GM21786 (cell line): ENCODE measurements at regions not wholly inside any gene's neighbourhood (a gene's known extent, or its start where the extent isn't known, plus 50 kb on each side); places are given as distances from the start of the nearest gene placed in this dataset.

Source experiments
- ATAC-seq: cut with Tn5 transposase; IDR thresholded peaks from one replicate; pipeline ENCODE4 v1.9.1; 2021; ENCODE audit not compliant: unreplicated experiment

GRCh38 chr5:56558131-56558745, 257.1 kb upstream of the MAP3K1 start:
- no peak for ATAC-seq

- no peak for ATAC-seq
Measured at GRCh38 chr5:56557198-56557597, 258.2 kb upstream of the MAP3K1 start.

- no peak for ATAC-seq
Measured at GRCh38 chr5:56552612-56553268, 262.6 kb upstream of the MAP3K1 start.

GRCh38 chr5:56550227-56550626, 265.1 kb upstream of the MAP3K1 start:
- ATAC-seq: no peak

- no peak for ATAC-seq
Measured at GRCh38 chr5:56549096-56549886, 266.1 kb upstream of the MAP3K1 start.

- no peak for ATAC-seq
Measured at GRCh38 chr5:56545016-56545415, 270.3 kb upstream of the MAP3K1 start.

- ATAC-seq: no peak
Measured at GRCh38 chr5:56543441-56544388, 271.6 kb upstream of the MAP3K1 start.

GRCh38 chr5:56540266-56540665, 275.1 kb upstream of the MAP3K1 start:
- ATAC-seq: no peak

GRCh38 chr5:56538580-56538979, 276.8 kb upstream of the MAP3K1 start:
- ATAC-seq: no peak

GRCh38 chr5:56535347-56535746, 280.0 kb upstream of the MAP3K1 start:
- ATAC-seq: no peak

GRCh38 chr5:56534102-56534829, 281.1 kb upstream of the MAP3K1 start:
- no peak for ATAC-seq

GRCh38 chr5:56532466-56532865, 282.9 kb upstream of the MAP3K1 start:
- no peak for ATAC-seq

- ATAC-seq: no peak
Measured at GRCh38 chr5:56530626-56531138, 284.7 kb upstream of the MAP3K1 start.

GRCh38 chr5:56529666-56530430, 285.5 kb upstream of the MAP3K1 start:
- ATAC-seq: no peak

- ATAC-seq: no peak
Measured at GRCh38 chr5:56527174-56527573, 288.2 kb upstream of the MAP3K1 start.

GRCh38 chr5:56525113-56525512, 290.2 kb upstream of the MAP3K1 start:
- ATAC-seq: no peak

GRCh38 chr5:56523790-56524575, 290.9 kb upstream of the ANKRD55 start:
- no peak for ATAC-seq

GRCh38 chr5:56522960-56523359, 289.8 kb upstream of the ANKRD55 start:
- ATAC-seq: no peak

GRCh38 chr5:56522169-56522568, 289.0 kb upstream of the ANKRD55 start:
- no peak for ATAC-seq
